ENCODE measurements at regions not wholly inside any gene's neighbourhood (a gene's known extent, or its start where the extent isn't known, plus 50 kb on each side); places are given as distances from the start of the nearest gene placed in this dataset.

DNA sequence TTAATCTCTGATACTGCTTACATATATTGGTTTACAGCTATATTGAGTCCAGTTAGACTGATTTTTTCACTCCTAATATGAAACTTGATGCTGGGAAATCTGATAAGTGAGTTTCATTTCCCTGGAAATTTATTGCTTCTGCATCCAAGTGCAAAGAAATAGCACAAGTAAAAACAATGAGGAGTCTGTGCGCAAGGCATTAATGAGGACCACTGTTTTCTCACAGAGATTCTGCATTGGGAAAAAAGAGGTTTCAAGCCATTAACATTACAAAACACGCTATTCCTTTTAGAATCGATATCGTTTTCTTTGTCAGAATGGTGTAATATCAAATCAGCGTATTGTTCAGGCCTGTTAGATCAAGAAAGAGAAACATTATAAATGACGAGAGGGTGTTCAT lies 723.3 kb upstream of the ARRDC4 start:
- Histone ChIP-seq H3K4me1 (ENCODE audit: control insufficient read depth, extremely low read depth, insufficient read depth, low read length) (no peaks in the 10 kb centered on the region), H3K4me3 (replicated peaks in 1 of 4; ENCODE audit: control extremely low read depth in 1 of 4, insufficient read depth in 1 of 4, low read depth in 3 of 4, low read length in 4 of 4) (no peak overlapping the region), H3K36me3 (ENCODE audit: control insufficient read depth, insufficient read depth, low read length) (no peaks in the 10 kb centered on the region), H3K4me2 (ENCODE audit: extremely low read depth, insufficient read depth, low read length) (no peak overlapping the region), H3K9ac (ENCODE audit: insufficient read depth, low read length) (no peak overlapping the region), H2AFZ (ENCODE audit: low read length) (no peak overlapping the region), H3K79me2 (ENCODE audit: control insufficient read depth, insufficient read depth, low read length) (no peaks in the 10 kb centered on the region), H3K27me3 (ENCODE audit: control insufficient read depth, insufficient read depth, low read length) (no peaks in the 10 kb centered on the region), H3K27ac (ENCODE audit: insufficient read depth, low read length) (no peak overlapping the region), H3K9me3 (ENCODE audit: control insufficient read depth, insufficient read depth, low read depth, low read length) (no peaks in the 10 kb centered on the region), H4K20me1 (ENCODE audit: control insufficient read depth, extremely low read depth, insufficient read depth, low read length) (no peaks in the 10 kb centered on the region)
- TF ChIP-seq EZH2 (IDR thresholded peaks at IDR 0.05; ENCODE audit: low read length, missing control alignments) = no peak
- TF ChIP-seq, protein P1, sequence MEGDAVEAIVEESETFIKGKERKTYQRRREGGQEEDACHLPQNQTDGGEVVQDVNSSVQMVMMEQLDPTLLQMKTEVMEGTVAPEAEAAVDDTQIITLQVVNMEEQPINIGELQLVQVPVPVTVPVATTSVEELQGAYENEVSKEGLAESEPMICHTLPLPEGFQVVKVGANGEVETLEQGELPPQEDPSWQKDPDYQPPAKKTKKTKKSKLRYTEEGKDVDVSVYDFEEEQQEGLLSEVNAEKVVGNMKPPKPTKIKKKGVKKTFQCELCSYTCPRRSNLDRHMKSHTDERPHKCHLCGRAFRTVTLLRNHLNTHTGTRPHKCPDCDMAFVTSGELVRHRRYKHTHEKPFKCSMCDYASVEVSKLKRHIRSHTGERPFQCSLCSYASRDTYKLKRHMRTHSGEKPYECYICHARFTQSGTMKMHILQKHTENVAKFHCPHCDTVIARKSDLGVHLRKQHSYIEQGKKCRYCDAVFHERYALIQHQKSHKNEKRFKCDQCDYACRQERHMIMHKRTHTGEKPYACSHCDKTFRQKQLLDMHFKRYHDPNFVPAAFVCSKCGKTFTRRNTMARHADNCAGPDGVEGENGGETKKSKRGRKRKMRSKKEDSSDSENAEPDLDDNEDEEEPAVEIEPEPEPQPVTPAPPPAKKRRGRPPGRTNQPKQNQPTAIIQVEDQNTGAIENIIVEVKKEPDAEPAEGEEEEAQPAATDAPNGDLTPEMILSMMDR (conservative IDR thresholded peaks at IDR 0.05 in 1 of 2, IDR thresholded peaks at IDR 0.05 in 1 of 2; ENCODE audit: low read depth in 1 of 2, low read length in 2 of 2) = no peak
- no peak for DNase-seq (ENCODE audit: low read depth in 2 of 2)

DNA sequence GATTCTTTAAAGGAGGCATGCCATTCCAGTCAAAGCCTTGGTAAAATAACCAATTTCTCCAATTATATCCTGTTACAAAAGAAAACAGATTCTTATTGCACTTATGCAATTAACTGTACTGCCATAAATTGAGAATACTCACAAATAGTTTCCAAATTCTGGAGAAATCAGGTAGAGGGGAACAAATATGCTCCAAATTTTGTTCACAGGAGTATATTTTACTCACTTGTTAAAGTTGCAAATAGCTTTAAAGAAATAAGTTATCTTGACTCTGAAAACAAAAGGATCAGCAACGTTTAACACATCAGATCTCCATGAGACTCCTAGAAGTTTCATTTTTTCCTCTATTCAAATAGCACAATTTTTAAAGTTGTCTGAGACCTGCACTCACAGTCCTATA lies 712.1 kb upstream of the ARRDC4 start:
- no peak for TF ChIP-seq EZH2 (IDR thresholded peaks at IDR 0.05; ENCODE audit: low read length, missing control alignments)
- TF ChIP-seq, protein P1 (conservative IDR thresholded peaks at IDR 0.05 in 1 of 2, IDR thresholded peaks at IDR 0.05 in 1 of 2; ENCODE audit: low read depth in 1 of 2, low read length in 2 of 2) = no peak
- Histone ChIP-seq H3K9ac (ENCODE audit: insufficient read depth, low read length) (no peak overlapping the region), H2AFZ (ENCODE audit: low read length) (no peak overlapping the region), H3K4me3 (replicated peaks in 1 of 4; ENCODE audit: control extremely low read depth in 1 of 4, insufficient read depth in 1 of 4, low read depth in 3 of 4, low read length in 4 of 4) (no peak overlapping the region), H4K20me1 (ENCODE audit: control insufficient read depth, extremely low read depth, insufficient read depth, low read length) (no peaks in the 10 kb centered on the region), H3K4me2 (ENCODE audit: extremely low read depth, insufficient read depth, low read length) (no peak overlapping the region), H3K27ac (ENCODE audit: insufficient read depth, low read length) (no peak overlapping the region), H3K27me3 (ENCODE audit: control insufficient read depth, insufficient read depth, low read length) (no peaks in the 10 kb centered on the region), H3K9me3 (ENCODE audit: control insufficient read depth, insufficient read depth, low read depth, low read length) (no peaks in the 10 kb centered on the region), H3K36me3 (ENCODE audit: control insufficient read depth, insufficient read depth, low read length) (no peaks in the 10 kb centered on the region), H3K79me2 (ENCODE audit: control insufficient read depth, insufficient read depth, low read length) (no peaks in the 10 kb centered on the region), H3K4me1 (ENCODE audit: control insufficient read depth, extremely low read depth, insufficient read depth, low read length) (no peaks in the 10 kb centered on the region)
- DNase-seq (ENCODE audit: low read depth in 2 of 2) = no peak

DNA sequence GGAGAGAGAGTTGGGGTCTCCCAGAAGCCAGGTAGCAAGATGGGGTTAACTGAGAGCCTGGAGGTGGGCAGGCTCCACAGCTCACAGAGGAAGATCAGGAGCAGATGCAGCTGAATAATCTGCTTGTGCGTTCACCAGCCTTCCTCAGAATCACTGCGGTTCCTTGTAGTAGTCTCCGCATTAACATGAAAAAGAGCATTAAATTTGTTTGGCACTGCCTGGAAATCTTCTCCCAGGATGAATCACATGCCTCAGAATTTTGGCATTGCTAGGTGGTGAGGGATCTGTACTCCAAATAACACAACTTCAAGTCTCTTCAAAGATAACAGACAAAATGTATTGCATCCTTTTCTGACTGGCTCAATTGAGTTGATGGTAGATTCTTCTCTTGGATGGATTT lies 700.6 kb upstream of the ARRDC4 start:
- H2AFZ ChIP-seq (ENCODE audit: low read length) = no peak overlapping the region
- no peaks in the 10 kb centered on the region for H3K9me3 ChIP-seq (ENCODE audit: control insufficient read depth, insufficient read depth, low read depth, low read length)
- H3K9ac ChIP-seq (ENCODE audit: insufficient read depth, low read length) = no peak overlapping the region
- no peaks in the 10 kb centered on the region for H3K27me3 ChIP-seq (ENCODE audit: control insufficient read depth, insufficient read depth, low read length)
- no peak overlapping the region for H3K27ac ChIP-seq (ENCODE audit: insufficient read depth, low read length)
- DNase-seq (ENCODE audit: low read depth in 2 of 2) = no peak
- no peaks in the 10 kb centered on the region for H3K79me2 ChIP-seq (ENCODE audit: control insufficient read depth, insufficient read depth, low read length)
- no peak overlapping the region for H3K4me2 ChIP-seq (ENCODE audit: extremely low read depth, insufficient read depth, low read length)
- H3K4me3 ChIP-seq (replicated peaks in 1 of 4; ENCODE audit: control extremely low read depth in 1 of 4, insufficient read depth in 1 of 4, low read depth in 3 of 4, low read length in 4 of 4) = no peak overlapping the region
- TF ChIP-seq, protein P1 (conservative IDR thresholded peaks at IDR 0.05 in 1 of 2, IDR thresholded peaks at IDR 0.05 in 1 of 2; ENCODE audit: low read depth in 1 of 2, low read length in 2 of 2) = no peak
- H3K4me1 ChIP-seq (ENCODE audit: control insufficient read depth, extremely low read depth, insufficient read depth, low read length) = no peaks in the 10 kb centered on the region
- no peaks in the 10 kb centered on the region for H4K20me1 ChIP-seq (ENCODE audit: control insufficient read depth, extremely low read depth, insufficient read depth, low read length)
- H3K36me3 ChIP-seq (ENCODE audit: control insufficient read depth, insufficient read depth, low read length) = no peaks in the 10 kb centered on the region

Data from fibroblast of lung (primary cell).